ENCODE measurements at regions not wholly inside any gene's neighbourhood (a gene's known extent, or its start where the extent isn't known, plus 50 kb on each side); places are given as distances from the start of the nearest gene placed in this dataset.

GRCh38 chr4:123877551-123877950, 481.0 kb downstream of the SPRY1 start:
- Histone ChIP-seq H3K27me3 (no peaks in the 10 kb centered on the region), H3K27ac (no peak overlapping the region), H3K4me3 (no peak overlapping the region), H3K36me3 (no peaks in the 10 kb centered on the region), H3K4me1 (no peaks in the 10 kb centered on the region), H3K9me3 (no peaks in the 10 kb centered on the region)
- 47 to 51% methylated on average over 3 of the region's 3 CpGs for WGBS, 2 donors
- TF ChIP-seq CTCF (IDR thresholded peaks at IDR 0.05) (no peak), POLR2A (IDR thresholded peaks at IDR 0.05) (no peak)
- DNase-seq: no peak
- intact Hi-C loops (cut with DNase I): no loop called here

- no peaks in the 10 kb centered on the region for H3K36me3 ChIP-seq
- H3K27me3 ChIP-seq: no peaks in the 10 kb centered on the region
- WGBS, 2 donors: 92 to 93% methylated on average over 8 of the region's 8 CpGs
- intact Hi-C loops (cut with DNase I): no loop called here
- H3K27ac ChIP-seq: no peak overlapping the region
- no peak for DNase-seq
- no peak overlapping the region for H3K4me3 ChIP-seq
- TF ChIP-seq POLR2A (IDR thresholded peaks at IDR 0.05): no peak
- no peak for TF ChIP-seq CTCF (IDR thresholded peaks at IDR 0.05)
- no peaks in the 10 kb centered on the region for H3K4me1 ChIP-seq
- no peaks in the 10 kb centered on the region for H3K9me3 ChIP-seq
Measured at GRCh38 chr4:123878976-123879375, 482.4 kb downstream of the SPRY1 start.

GRCh38 chr4:123880631-123881030, 484.0 kb downstream of the SPRY1 start:
- peaks cover 0 to 4% (median 0%) of the 10 kb centered on the region in 3 donors for H3K9me3 ChIP-seq
- intact Hi-C loops (cut with DNase I): no loop called here
- no peak overlapping the region for H3K4me3 ChIP-seq
- H3K4me1 ChIP-seq: no peaks in the 10 kb centered on the region
- no peak for DNase-seq
- WGBS, 2 donors: 44 to 57% methylated on average over 3 of the region's 3 CpGs
- no peaks in the 10 kb centered on the region for H3K36me3 ChIP-seq
- no peak overlapping the region for H3K27ac ChIP-seq
- no peak for TF ChIP-seq CTCF (IDR thresholded peaks at IDR 0.05)
- TF ChIP-seq POLR2A (IDR thresholded peaks at IDR 0.05): no peak
- H3K27me3 ChIP-seq: no peaks in the 10 kb centered on the region

- Histone ChIP-seq H3K4me1 (peaks cover 0 to 29% (median 3%) of the 10 kb centered on the region in 3 donors), H3K27ac (no peak overlapping the region), H3K27me3 (no peaks in the 10 kb centered on the region), H3K4me3 (no peak overlapping the region), H3K9me3 (peaks cover 0 to 4% (median 0%) of the 10 kb centered on the region in 3 donors), H3K36me3 (no peaks in the 10 kb centered on the region)
- TF ChIP-seq CTCF (IDR thresholded peaks at IDR 0.05): no peak
- TF ChIP-seq POLR2A (IDR thresholded peaks at IDR 0.05): no peak
- WGBS, 2 donors: 87 to 88% methylated on average over 6 of the region's 6 CpGs
- intact Hi-C loops (cut with DNase I): no loop called here
- DNase-seq: no peak
Measured at GRCh38 chr4:123884922-123885321, 488.3 kb downstream of the SPRY1 start.

GRCh38 chr4:123889507-123889906, 492.9 kb downstream of the SPRY1 start:
- no peak for DNase-seq
- intact Hi-C loops (cut with DNase I): no loop called here
- peaks cover 0 to 4% (median 0%) of the 10 kb centered on the region in 3 donors for H3K9me3 ChIP-seq
- H3K27me3 ChIP-seq: no peaks in the 10 kb centered on the region
- 29 to 33% methylated on average over 1 of the region's 1 CpG for WGBS, 2 donors
- TF ChIP-seq POLR2A (IDR thresholded peaks at IDR 0.05) (no peak), CTCF (IDR thresholded peaks at IDR 0.05) (no peak)
- peaks cover 0 to 55% (median 10%) of the 10 kb centered on the region in 3 donors for H3K4me1 ChIP-seq
- H3K27ac ChIP-seq: peak overlapping the region in 2 of 4 donors; percentile 1 to 47
- H3K4me3 ChIP-seq: no peak overlapping the region
- no peaks in the 10 kb centered on the region for H3K36me3 ChIP-seq

Data from esophagus squamous epithelium (tissue), 5 donors.